GM19043 (cell line): ENCODE measurements at regions not wholly inside any gene's neighbourhood (a gene's known extent, or its start where the extent isn't known, plus 50 kb on each side); places are given as distances from the start of the nearest gene placed in this dataset.

Experiments
- ATAC-seq: cut with Tn5 transposase; IDR thresholded peaks from one replicate; pipeline ENCODE4 v1.9.1; 2021; ENCODE audit warnings: low read depth; ENCODE audit not compliant: unreplicated experiment

GRCh38 chr11:128198216-128198772 lies 389.1 kb downstream of the ETS1 start:
- ATAC-seq = no peak

GRCh38 chr11:128196235-128196634 lies 391.1 kb downstream of the ETS1 start:
- no peak for ATAC-seq

DNA sequence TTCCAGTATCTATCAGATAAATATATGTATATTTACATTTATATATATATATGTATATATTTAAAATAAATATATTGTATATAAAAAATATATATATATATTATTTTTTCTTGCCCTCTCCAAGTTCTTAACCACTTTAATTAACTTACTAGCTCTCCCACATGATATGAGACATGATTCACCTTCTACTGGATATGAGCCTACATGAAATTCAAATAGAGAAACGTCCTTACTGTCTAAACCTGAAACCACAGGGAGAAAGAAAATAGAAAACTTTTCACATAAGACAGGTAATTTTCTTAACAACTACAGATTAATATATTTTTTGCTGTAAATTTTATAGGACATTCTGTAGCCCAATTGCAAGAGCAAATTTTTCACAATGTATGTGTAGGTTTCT lies 391.6 kb downstream of the ETS1 start:
- ATAC-seq = no peak

GRCh38 chr11:128195057-128195751 lies 392.2 kb downstream of the ETS1 start:
- no peak for ATAC-seq

GRCh38 chr11:128194216-128194615 lies 393.1 kb downstream of the ETS1 start:
- no peak for ATAC-seq

DNA sequence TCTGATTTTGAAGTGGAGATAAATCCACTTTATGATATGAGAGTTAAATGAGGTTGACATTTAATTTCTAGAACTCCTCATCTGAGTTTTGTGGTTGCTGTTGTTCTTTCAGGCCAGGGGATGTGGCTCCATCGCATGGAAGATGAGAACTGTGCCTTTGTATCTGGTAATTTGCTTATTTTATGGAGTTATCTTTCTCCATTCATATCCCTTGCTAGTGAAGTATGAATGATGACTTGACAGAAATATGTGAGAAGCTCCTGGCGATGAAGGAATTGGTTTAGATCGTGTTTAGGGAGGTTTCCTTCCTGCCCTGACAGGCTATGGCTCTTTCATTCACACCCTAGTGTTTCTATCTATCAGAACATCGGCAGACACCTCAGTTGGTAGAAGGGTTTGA lies 393.7 kb downstream of the ETS1 start:
- ATAC-seq = no peak

DNA sequence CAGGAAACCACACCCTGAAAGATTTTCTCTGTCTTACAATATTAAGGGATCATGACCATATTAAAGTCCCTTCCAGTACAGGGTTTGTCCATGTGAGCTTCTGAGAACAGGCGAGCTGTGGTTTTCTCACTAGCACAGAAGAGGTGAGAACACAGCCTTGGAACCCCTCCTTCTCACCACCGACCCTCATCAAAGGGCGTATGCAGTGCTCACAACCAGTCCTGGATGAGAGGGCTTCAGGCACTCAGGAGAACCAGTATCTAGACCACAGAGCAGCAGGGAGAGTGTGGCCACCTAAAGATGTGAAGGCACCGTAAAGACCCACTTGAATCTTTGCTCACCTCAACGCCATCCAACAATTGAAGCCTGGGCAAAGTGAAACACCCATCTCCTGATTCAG lies 397.0 kb downstream of the ETS1 start:
- no peak for ATAC-seq

DNA sequence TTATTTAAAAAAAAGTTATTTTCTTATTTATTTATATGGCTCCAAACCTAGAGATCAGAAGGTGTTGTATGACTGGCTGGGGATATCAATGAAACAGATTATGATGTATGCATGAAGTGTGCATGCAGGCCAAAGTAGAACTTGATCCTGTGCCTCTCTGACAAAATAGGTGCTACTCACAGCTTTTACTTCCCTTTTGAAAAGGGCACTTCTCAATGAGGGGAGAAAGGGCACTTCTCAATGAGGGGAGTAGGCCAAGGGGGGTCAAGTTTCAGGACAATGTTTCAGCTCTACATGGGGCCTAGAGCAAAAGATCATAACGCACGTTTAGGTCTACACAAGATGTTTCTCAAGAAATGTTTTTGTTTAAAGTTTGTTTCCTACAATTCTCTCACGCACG lies 397.5 kb downstream of the ETS1 start:
- ATAC-seq = no peak

GRCh38 chr11:128188346-128189004 lies 398.9 kb downstream of the ETS1 start:
- ATAC-seq = no peak

DNA sequence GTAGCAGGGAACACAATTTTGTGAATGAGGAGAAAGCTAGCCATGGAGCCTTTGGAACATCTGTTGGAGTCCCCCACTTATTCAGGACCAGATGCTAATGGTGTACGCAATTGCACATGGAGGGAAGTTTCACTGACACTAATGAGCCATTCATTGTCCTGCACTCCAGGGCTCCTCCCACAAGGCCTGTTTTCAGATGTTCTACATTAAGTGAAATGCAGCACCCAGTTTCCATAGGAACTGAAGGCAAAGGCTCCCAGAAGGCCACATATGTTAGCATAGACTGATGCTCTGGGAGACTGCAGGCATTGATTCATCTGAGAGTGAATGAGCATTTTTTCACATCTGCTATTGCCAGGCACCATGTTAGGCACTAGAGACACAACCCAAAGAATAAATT lies 399.5 kb downstream of the ETS1 start:
- no peak for ATAC-seq

GRCh38 chr11:128187377-128187776 lies 400.0 kb downstream of the ETS1 start:
- no peak for ATAC-seq

DNA sequence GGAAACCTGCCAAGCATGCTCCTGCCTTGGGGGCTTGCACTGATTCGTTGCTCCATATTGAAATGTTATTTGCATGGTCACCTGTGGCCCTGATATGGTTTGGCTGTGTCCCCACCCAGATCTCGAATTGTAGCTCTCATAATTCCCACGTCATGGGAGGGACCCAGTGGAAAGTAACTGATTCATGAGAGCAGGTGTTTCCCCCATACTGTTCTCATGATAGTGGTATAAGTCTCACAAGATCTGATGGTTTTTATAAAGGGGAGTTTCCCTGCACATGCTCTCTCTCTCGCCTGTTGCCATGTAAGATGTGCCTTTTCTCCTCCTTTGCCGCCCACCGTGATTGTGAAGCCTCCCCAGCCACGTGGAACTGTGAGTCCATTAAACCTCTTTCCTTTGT lies 402.4 kb downstream of the ETS1 start:
- ATAC-seq = no peak

DNA sequence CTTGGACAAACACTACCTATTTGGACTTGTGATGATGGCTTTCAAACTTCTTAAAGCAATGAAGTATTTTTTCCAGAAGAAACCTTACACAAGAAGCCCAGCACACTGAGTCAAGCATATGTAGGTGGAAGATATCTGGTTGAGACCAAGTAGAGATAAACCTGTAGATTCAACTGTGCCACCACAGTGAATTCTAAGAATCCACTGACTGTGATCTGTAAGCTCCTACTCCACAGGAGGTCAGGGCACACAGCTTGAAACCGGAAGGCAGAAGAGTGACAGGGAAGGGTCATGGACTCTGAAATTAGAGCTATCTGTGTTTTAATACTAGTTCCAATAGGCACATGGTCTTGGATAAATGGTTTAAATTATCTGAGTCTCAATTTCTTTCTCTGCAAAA lies 404.5 kb downstream of the ETS1 start:
- ATAC-seq = no peak

DNA sequence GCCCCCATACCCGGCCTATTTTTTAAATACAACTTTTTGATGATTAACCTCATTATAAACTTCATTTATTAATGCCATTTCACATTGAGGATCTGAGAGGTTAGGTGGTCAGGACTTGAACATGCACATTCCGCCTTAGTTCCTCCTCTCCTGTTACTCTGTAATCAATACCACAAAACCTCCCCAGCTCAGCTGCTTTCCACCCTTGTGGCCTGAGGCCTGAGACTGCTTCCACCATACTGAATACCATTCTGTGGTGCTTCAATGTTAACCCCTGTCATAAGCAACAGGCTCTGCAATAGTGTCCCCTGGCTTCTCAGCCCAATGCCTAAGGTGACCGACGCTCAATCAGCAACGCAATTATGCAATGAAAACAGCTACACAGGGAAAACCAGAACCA lies 405.4 kb downstream of the ETS1 start:
- ATAC-seq = no peak

DNA sequence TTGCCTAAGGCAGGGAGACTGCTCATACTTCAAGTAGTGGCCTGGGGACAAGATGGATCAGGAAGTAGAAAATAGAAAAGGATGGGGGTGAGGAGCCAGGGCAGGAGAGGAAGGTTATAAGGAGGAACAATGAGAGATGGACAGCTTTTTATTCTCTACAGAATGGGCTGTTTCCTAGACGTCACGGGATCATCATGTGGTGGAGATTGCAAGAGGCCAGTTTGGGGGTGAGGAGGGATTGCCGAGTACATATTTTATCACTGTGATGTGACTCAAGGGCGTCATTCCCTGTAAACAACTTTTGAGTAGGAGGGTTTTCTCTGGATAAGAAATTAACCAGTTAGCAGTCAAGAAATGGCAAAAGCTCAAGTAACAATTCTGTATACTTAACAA lies 406.3 kb downstream of the ETS1 start:
- ATAC-seq = no peak

GRCh38 chr11:128180441-128181087 lies 406.8 kb downstream of the ETS1 start:
- ATAC-seq = no peak

GRCh38 chr11:128179512-128179911 lies 407.8 kb downstream of the ETS1 start:
- ATAC-seq = no peak

DNA sequence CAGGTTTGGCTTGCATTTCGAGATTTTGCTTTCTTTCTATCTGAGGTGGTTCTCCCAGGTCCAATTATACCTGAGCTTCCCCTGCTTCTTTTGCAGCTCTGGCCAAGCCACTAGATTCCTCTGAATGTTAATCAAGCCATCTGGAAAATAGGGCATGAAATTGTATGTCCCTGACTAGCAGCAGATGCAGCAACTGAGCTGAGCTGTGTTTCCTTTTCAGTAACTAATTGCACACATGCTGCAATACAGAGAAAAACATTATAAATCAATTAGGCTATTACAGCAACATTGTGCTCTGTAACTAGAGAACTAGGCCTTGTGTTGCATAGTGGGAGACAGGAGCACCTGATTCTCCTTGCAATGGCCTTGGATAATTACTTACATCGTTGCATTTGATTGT lies 408.3 kb downstream of the ETS1 start:
- no peak for ATAC-seq

- no peak for ATAC-seq
Measured at GRCh38 chr11:128174465-128175291, 412.7 kb downstream of the ETS1 start.

DNA sequence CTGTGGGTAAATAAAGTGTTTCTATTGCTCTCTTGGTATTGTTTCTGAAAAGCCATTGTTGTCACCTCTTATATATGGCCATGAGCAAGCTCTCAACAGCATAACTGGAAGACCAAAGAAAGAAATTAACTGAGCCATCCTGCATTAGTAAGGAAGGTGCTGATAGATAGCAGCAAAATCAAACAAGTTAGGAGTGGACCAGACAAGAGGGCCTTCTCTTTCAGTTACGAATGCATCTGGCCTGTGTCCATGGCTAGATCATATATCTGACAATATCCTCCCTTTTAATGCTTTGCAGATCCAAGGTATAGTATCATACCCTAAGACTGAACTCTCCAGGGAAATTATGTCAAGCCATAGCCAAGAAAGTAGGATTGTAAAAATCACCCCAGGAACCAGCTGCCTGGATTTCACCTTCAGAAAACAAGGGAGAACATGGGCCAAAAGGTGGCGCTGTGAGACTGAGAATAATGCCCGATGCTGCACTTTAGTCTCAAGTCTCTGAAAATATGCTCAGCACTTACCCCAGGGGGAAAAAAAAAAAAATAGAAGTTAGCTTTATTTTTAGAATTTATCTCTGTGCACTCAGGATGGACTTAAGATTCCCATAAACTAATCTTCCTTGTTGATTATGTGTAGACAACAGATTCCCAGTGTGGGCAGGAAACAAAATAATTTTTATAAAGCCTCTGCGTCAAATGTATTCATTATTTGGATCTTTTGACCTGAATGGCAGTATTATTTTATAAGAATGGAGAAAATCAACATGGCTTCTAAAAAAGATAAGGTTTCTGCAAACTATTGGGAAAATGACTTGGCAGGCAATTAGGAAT lies 415.1 kb downstream of the ETS1 start:
- ATAC-seq = no peak
